GM12892 (cell line): ENCODE measurements at regions not wholly inside any gene's neighbourhood (a gene's known extent, or its start where the extent isn't known, plus 50 kb on each side); places are given as distances from the start of the nearest gene placed in this dataset.

Experiments
- POLR2AphosphoS5 ChIP-seq: IDR thresholded peaks from 2 replicates; pipeline ENCODE4 v1.6.1; 2011; ENCODE audit warnings: low read depth, low read length, control low read depth
- TAF1 ChIP-seq: IDR thresholded peaks from 2 replicates; pipeline ENCODE4 v1.6.1; 2011; ENCODE audit warnings: low read depth, mild to moderate bottlenecking, control low read depth, low read length, borderline replicate concordance

- TF ChIP-seq POLR2AphosphoS5 (no peak), TAF1 (no peak)
Measured at GRCh38 chr13:73262862-73263627, 204.2 kb downstream of the KLF5 start.
